NOMO-1 (cell line): ENCODE measurements at regions not wholly inside any gene's neighbourhood (a gene's known extent, or its start where the extent isn't known, plus 50 kb on each side); places are given as distances from the start of the nearest gene placed in this dataset.

Experiments
- DNase-seq, 2 experiments: peaks; one replicate each; lab custom pipeline; 2025; ENCODE audit not compliant: unreplicated experiment in 2 of 2; lab: John Stamatoyannopoulos, UW

- no peak for DNase-seq
These were observed 83.7 kb upstream of the CTTNBP2NL start for GRCh38 chr1:112312315-112312714.

- DNase-seq, result no peak
These were observed 83.1 kb upstream of the CTTNBP2NL start for GRCh38 chr1:112312879-112313278.

GRCh38 chr1:112316254-112316913, 79.6 kb upstream of the CTTNBP2NL start:
- DNase-seq, result no peak

GRCh38 chr1:112317140-112317539, 78.9 kb upstream of the CTTNBP2NL start:
- DNase-seq, result no peak

GRCh38 chr1:112317611-112318062, 78.4 kb upstream of the CTTNBP2NL start:
- no peak for DNase-seq

GRCh38 chr1:112318263-112318662, 77.8 kb upstream of the CTTNBP2NL start:
- DNase-seq, result no peak

GRCh38 chr1:112318698-112319370, 77.2 kb upstream of the CTTNBP2NL start:
- DNase-seq, result no peak

- DNase-seq, result no peak
These were observed 76.5 kb upstream of the CTTNBP2NL start for GRCh38 chr1:112319371-112320040.

GRCh38 chr1:112320058-112320457, 76.0 kb upstream of the CTTNBP2NL start:
- DNase-seq, result no peak

GRCh38 chr1:112322018-112322417, 74.0 kb upstream of the CTTNBP2NL start:
- no peak for DNase-seq

- no peak for DNase-seq
These were observed 72.9 kb upstream of the CTTNBP2NL start for GRCh38 chr1:112322983-112323678.

- DNase-seq, result no peak
These were observed 70.5 kb upstream of the CTTNBP2NL start for GRCh38 chr1:112325504-112325903.

GRCh38 chr1:112328600-112328999, 67.4 kb upstream of the CTTNBP2NL start:
- DNase-seq, result no peak

- DNase-seq, result no peak
These were observed 63.6 kb upstream of the CTTNBP2NL start for GRCh38 chr1:112332176-112333150.

- DNase-seq, result no peak
These were observed 60.7 kb upstream of the CTTNBP2NL start for GRCh38 chr1:112335351-112335750.

GRCh38 chr1:112337028-112337531, 58.9 kb upstream of the CTTNBP2NL start:
- peak; percentile 20 to 62 for DNase-seq

GRCh38 chr1:112341986-112342385, 54.0 kb upstream of the CTTNBP2NL start:
- DNase-seq, result no peak

- DNase-seq, result no peak
These were observed 53.5 kb upstream of the CTTNBP2NL start for GRCh38 chr1:112342558-112342957.

GRCh38 chr1:112344754-112345423, 51.1 kb upstream of the CTTNBP2NL start:
- DNase-seq, result no peak
